Skeletal muscle cell (primary cell): ENCODE measurements at regions not wholly inside any gene's neighbourhood (a gene's known extent, or its start where the extent isn't known, plus 50 kb on each side); places are given as distances from the start of the nearest gene placed in this dataset.
"Not testable (repeated sequence)": the region's sequence is repeated elsewhere in the genome, so short reads cannot be mapped to it uniquely, and the experiment has no call there.

Source experiments
- DNase-seq: peaks from one replicate; pipeline ENCODE4 v3.0.0-alpha.2; 2010; ENCODE audit warnings: low read depth
- H3K4me3 ChIP-seq: 2 replicates; pipeline ENCODE4 v1.5.1; 2011; ENCODE audit warnings: low read depth, mild to moderate bottlenecking, control low read depth, low read length, moderate library complexity

GRCh38 chr10:42230115-42230514 lies 408.3 kb downstream of the ZNF33B start:
- DNase-seq, H3K4me3 ChIP-seq: not testable (repeated sequence)

DNA sequence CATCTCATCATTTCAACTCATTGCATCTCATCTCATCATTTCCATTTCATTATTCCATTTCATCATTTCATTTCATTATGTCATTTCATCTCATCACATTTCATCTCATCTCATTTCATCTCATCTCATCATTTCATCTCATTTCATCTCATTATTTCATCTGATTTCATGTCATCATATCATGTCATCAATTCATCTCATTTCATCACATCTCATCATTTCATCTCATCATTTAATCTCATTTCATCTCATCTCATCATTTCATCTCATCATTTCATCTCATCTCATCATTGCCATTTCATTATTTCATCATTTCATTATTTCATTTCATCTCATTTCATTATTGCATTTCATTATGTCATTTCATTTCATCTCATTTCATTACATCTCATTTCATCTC lies 410.5 kb downstream of the ZNF33B start:
- DNase-seq, H3K4me3 ChIP-seq: not testable (repeated sequence)

GRCh38 chr10:42193588-42193987 lies 444.8 kb downstream of the ZNF33B start:
- H3K4me3 ChIP-seq, DNase-seq: not testable (repeated sequence)

- not testable (repeated sequence) for DNase-seq
Observed at GRCh38 chr10:42192450-42192849, 445.9 kb downstream of the ZNF33B start.

GRCh38 chr10:42187501-42188195 lies 450.7 kb downstream of the ZNF33B start:
- not testable (repeated sequence) for DNase-seq, H3K4me3 ChIP-seq

More at GRCh38 chr10:42192450-42192849, 445.9 kb downstream of the ZNF33B start:
- H3K4me3 ChIP-seq = not testable (repeated sequence)

DNA sequence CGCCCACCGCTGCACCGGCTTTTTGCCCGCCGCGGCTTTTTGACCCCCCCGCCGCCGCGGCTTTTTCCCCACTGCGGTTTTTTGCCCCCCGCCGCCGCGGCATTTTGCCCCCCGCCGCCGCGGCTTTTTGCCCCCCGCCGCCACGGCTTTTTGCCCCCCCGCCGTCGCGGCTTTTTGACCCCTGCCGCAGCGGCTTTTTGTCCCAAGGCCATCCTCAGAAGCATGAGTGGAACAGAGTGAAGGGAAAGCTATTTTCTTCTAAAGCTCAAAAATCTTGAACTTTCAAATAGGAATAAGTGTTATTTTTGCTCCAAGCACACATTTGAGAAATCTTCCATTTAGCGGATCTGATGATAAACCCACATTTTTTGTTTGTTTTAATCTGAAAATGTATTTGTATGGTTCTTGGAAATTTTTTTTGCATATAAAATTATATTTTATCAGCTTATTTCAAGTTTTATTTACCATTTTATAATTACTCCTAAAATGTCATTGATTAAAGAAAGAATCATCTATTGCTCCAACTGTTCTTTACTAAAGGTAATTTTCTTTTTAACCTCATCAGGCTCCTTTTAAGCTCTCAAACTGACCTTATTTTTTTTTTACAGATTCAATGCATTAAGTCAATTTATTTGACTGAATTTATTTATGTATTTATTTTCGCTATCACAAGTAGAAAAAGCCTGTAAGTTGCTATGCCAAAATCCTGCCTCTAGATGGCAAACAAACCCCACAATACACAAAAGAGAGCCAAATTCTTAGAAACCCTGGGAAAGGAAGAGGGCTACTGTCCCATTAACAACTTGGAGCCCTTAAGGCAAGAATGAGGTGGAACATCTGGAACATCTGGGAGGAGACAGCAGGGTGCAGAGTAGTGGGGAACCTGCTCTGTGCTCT lies 460.3 kb downstream of the ZNF33B start:
- not testable (repeated sequence) for H3K4me3 ChIP-seq, DNase-seq

DNA sequence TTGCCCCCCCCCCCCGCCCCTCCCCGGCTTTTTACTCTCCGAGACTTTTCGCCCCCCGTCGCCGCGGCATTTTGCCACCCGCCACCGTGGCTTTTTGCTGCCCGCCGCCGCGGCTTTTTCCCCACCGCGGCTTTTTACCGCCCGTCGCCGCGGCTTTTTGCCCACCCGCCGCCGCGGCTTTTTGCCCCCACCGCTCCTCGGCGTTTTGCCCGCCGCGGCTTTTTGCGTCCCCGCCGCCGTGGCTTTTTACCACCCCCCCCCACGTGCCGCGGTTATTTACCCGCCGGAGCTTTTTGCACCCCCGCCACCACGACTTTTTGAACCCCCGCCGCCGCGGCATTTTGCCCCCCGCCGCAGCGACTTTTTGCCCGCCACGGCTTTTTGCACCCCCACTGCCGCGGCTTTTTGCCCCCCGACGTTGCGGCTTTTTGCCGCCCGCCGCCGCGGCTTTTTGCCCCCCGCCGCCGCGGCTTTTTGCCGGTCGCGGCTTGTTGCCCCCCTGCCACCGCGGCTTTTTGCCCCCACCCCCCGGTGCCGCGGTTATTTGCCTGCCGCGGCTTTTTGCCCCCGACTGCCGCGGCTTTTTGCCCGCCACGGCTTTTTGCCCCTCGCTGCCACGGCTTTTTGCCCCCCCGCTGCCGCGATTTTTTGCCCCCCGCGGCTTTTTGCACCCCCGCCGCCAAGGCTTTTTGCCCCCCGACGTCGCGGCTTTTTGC lies 461.1 kb downstream of the ZNF33B start:
- DNase-seq = no peak
- H3K4me3 ChIP-seq = no peak overlapping the region

DNA sequence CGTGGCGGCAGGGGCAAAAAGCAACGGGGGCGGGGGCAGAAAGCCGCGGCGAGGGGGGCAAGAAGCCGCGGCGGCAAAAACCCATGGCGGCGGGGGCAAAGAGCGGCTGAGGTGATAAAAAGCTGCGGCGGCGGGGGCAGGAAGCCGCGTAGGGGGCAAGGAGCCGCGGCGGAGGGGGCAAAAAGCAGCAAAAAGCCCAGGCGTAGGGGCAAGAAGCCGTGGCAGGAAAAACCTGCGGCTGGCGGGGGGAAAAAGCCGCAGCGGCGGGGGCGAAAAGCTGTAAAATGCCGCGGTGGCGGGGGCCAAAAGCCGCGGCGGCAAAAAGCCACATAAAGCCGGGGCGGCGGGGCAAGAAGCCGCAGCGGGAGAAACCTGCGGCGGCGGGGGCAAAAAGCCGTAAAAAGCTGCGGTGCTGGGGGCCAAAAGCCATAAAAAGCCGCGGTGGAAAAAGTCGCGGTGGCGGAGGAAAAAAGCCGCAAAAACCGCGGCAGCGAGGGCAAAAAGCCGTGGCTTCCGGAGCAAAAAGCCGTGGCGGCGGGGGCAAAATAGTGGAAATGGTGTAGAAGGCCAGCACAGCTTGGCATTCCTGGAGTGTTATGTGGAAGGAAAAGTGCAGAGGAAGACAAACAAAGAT lies 487.8 kb downstream of the ZNF33B start:
- H3K4me3 ChIP-seq = no peak overlapping the region
- DNase-seq = no peak

DNA sequence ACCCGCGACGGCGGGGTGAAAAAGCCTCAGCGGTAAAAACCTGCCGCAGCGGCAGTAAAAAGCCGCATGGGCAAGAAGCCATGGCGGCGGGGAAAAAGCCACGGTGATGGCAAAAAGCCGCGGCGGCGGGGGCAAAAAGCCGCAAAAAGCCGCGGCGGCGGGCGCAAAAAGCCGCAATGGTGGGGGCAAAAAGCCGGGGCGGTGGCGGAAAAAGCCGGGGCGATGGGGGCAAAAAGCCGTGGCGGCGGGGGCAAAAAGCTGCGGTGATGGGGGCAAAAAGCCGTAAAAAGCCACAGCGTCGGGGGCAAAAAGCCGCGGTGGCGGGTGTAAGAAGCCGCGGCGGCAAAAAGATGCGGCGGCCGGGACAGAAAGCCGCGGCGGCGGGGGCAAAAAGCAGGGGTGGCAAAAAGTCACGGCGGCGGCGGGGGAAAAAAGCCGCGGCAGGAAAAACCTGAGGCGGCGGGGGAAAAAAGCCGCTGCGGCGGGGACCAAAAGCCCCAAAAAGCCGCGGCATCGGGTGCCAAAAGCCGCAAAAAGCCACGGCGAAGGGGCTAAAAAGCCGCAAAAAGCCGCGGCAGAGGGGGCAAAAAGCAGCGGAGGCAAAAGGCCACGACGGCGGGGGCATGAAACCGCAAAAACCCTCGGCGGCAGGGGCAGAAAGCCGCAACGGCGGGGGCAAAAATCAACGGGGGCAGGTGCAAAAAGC lies 488.5 kb downstream of the ZNF33B start:
- no peak overlapping the region for H3K4me3 ChIP-seq
- DNase-seq = no peak

- DNase-seq = no peak
- no peak overlapping the region for H3K4me3 ChIP-seq
Observed at GRCh38 chr10:42149027-42149700, 489.2 kb downstream of the ZNF33B start.

GRCh38 chr10:42146165-42146564 lies 492.2 kb downstream of the ZNF33B start:
- not testable (repeated sequence) for H3K4me3 ChIP-seq, DNase-seq

- H3K4me3 ChIP-seq = not testable (repeated sequence)
Observed at GRCh38 chr10:42138023-42138422, 500.3 kb downstream of the ZNF33B start.

DNA sequence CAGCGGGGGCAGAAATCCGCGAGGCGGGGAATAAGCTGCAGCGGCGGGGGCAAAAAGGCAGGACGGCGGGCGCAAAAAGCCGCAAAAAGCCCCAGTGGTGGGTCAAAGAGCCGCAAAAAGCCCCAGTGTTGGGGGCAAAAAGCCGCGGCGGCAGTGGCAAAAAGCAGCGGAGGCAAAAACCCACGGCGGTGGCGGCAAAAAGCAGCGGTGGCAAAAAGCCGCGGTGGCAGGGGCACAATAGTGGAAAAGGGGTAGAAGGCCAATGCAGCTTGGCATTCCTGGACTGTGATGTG lies 525.3 kb downstream of the ZNF33B start:
- DNase-seq = no peak
- H3K4me3 ChIP-seq = no peak overlapping the region

More at GRCh38 chr10:42138023-42138422, 500.3 kb downstream of the ZNF33B start:
- DNase-seq = not testable (repeated sequence)

DNA sequence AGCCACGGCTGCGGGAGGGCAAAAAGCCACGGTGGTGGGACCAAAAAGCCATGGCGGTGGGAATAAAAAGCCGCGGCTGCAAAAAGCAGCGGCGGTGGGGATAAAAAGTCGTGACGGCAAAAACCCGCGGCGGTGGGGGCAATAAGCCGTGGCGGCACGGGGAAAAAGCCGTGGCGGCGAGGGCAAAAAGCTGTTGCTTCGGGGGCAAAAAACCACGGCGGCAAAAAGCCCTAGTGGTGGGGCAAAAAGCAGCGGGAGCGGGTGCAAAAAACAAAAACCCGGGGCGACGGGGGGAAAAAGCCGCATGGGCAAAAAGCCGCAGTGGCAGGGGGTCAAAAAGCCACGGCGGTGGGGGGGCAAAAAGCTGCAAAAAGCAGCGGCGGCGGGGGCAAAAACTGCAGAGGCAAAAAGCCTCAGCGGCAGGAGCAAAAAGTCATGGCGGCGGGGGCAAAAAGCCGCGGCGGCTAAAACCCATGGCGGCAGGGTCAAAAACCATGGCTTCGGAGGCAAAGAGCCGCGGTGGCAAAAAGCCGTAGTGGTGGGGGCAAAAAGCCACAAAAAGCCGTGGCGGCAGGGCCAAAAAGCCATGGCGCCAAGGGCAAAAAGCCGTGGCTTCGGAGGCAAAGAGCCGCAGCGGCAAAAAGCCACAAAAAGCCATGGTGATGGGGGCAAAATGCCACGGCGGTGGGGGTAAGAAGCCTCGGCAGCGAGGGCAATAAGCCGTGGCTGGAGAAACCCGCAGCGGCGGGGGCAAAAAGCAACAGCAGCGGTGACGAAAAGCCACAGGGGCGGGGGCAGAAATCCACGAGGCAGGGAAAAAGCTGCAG lies 525.8 kb downstream of the ZNF33B start:
- H3K4me3 ChIP-seq = no peak overlapping the region
- no peak for DNase-seq

DNA sequence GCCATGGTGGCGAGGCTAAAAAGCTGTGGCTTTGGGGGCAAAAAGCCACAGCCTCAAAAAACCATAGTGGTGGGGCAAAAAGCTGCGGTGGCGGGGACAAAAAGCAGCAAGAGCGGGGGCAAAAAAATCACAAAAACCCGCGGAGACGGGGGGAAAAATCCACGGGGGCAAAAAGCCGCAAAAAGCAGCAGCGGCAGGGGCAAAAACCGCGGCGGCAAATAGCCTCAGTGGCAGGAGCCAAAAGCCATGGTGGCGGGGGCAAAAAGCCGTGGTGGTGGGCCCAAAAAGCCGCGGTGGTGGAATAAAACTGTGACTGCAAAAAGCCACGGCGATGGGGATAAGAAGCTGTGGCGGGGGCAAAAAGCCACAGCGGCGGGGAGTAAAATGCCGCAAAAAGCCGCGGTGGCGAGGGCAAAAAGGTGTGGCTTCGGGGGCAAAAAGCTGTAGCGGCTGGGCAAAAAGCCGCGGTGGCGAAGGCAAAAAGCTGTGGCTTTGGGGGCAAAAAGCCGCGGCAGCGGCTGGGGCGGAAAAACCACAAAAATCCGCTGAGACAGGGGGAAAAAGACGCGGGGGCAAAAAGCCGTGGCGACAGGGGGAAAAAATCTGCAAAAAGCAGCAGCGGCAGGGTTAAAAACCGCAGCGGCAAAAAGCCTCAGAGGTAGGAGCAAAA lies 526.6 kb downstream of the ZNF33B start:
- no peak overlapping the region for H3K4me3 ChIP-seq
- DNase-seq = no peak

DNA sequence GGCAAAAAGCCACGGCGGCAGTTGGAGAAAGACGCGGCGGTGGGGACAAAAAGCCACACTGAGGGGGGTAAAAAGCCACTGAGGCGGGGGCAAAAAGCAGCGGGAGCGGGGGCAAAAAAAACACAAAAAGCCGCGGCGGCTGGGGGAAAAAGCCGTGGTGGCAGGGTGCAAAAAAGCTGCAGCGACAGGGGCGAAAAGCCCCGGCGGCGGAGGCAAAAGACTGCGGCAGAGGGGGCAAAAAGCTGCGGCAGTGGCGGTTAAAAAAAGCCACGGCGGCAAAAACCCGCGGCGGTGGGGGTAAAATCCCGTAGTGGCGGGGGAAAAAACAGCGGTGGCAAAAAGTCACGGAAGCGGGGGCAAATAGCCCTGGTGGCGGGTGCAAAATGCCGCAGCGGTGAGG lies 527.3 kb downstream of the ZNF33B start:
- no peak for DNase-seq
- no peak overlapping the region for H3K4me3 ChIP-seq
